GM18498 (cell line): ENCODE measurements at regions not wholly inside any gene's neighbourhood (a gene's known extent, or its start where the extent isn't known, plus 50 kb on each side); places are given as distances from the start of the nearest gene placed in this dataset.
"Not testable (repeated sequence)": the region's sequence is repeated elsewhere in the genome, so short reads cannot be mapped to it uniquely, and the experiment has no call there.

ENCODE experiments used
- ATAC-seq: cut with Tn5 transposase; IDR thresholded peaks from one replicate; pipeline ENCODE4 v1.9.1; 2021; ENCODE audit warnings: mild to moderate bottlenecking, moderate library complexity; ENCODE audit not compliant: unreplicated experiment

DNA sequence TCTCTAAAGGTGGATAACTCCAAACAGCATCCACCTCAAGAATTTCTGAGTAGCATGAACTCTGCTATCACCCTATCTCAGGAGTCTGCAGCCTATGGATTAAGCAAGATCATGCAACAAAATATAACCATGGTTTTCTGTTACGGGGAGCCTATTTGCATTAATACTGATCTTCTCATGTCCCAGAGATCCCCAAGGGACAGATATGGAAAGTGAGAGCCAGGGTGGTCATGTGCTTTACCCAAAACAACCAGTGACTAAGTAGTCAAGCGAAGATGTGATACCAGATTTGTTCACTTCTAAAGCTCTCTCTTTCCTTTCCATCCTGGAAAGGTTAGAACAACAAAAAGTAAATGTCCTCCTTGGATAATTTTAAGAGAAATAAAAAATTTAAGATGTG, 125.1 kb downstream of the PRRX1 start:
- no peak for ATAC-seq

DNA sequence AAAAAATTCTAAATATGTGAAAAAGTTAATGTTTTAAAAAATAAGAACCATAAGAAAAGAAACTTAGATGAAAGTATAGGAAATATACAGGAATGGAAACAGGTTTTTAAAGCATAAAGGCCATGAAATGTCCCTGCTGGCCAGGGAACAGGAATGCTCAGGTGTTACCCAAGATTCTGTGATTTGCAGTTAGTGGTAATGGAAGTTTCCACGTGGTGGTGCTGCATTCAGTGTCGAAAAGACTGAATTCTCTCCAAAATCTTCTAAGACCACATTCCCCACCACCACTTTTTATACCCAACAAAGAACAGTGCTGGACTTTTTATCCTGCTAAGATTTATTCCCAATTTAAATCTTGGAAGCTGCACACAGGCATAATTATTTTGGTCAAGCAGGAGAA, 126.2 kb downstream of the PRRX1 start:
- ATAC-seq = no peak

DNA sequence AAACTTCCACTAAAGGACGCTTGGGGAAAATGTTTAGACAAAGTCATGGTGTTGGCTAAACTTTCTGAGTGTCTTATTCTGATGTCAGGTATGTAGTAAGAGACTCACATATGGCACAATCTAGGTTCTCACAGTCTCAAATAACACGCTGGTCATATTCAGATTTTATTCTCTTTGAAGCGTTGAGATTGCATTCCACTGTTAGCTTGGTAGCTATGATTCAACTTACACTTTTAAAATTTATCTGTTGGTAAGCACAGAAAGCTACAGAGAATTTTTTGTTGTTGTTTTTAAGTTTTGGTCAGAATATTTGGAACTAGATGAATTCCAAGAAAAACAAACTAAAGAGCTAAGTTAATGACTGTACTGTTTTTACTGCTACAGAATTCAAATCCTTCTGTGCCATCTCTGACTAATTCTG, 126.7 kb downstream of the PRRX1 start:
- no peak for ATAC-seq

DNA sequence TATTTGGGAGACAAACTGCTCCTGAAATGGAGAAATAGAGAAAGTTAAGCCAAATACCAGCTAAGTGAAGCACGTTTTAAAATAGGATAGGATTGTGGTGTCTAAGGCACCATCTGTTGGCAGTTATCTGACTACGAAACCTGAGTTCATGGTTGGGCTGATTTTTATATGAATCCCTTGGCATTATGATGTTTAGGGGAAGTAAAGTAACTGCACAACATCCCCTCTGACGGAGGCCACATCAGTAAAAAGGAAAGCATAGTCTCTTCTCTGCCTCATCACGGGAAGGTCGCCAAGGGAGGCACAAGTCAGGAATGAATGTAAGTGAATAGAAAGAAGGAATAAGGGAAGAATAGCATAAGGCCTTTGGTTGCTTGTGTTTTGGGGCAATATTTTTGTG, 128.0 kb downstream of the PRRX1 start:
- no peak for ATAC-seq

DNA sequence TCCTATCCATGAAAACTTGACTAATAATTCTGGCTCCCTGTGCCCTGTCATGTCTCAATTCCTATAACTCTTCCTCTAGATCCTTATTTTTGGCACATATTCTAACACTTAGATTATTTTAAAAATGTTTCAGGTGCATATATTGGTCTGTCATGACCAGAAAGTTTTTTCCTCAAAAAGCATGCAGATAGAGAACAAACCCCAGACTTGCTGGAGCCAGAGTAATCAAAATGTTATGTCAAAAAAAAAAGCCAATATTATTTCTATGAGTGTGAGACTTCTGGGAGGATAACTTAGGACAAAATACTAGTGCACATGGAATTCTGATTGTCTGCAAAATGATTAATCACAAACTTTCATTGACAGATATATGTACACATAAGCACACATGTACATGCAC, 135.1 kb upstream of the MROH9 start:
- ATAC-seq = no peak

DNA sequence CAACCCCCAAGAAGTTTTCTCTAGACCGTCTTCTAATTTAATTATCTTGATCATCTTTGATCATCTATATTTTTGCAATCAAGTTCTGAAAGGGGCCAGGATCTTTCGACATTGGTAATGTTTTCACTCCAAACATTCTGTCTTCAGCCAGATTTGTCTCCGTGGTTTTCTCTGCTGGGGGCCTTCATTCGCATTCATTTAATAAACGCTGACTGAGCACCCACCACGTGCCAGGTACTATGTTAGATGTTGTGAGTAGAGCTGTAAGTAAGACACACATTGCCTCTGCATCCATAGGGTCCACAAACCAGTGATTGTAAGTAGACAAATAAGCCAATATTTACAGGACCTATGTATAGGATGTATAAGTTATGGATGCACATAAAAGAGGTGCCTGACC, 134.5 kb upstream of the MROH9 start:
- ATAC-seq = no peak

DNA sequence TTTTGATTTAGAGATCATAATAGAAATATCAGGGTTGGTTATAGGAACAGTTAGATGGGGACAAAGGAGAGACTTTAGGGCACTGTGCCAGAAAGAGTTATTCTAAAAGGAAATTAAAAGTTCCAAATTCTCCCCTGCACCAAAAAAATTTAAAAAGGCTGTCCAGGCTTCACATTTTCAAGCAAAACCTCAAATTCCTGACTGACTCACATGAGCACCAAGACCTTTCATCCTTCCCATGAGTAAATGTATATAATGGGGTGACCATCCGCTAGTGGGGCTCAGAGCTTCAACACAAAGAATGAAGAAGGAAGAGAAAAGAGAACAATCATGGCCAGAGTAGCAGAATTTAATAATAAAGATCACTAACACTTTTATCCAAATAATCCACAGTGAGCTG, 131.6 kb upstream of the MROH9 start:
- no peak for ATAC-seq

DNA sequence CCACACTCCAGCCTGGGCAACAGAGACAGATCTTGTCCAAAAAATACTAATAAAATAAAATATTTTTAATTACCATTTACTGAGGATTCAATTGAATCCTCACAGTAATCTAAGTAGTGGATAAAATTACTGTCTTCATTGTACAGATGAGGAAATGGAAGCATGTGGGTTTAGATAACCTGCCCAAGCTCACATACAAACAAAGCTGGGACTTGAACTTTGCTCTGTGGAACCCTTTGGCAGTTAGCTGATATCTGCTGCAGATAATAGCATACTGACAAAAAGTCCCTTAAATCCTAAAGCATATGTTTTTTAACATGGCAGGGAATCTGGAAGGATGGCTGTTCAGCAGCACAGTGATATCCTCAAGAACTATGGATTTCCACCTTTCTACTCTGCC, 130.9 kb upstream of the MROH9 start:
- no peak for ATAC-seq

DNA sequence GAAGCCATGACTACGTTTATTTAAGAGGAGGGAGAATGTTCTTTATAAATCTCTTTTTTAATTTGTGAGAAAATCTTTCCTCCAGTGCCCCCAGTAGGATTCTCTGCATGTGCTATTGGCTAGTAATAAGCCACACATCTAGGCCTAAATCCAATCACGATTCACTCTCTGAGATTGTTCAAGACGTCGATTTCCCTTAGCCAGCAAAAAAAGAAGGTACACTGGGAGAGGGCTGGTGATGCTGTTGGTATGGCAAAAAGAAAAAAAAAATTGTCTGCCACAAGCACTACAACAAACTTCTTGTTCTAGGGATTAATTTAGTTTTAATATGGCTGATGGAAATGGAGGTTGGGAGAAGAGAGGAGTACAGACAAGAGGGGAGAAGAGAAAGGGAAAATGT, 130.5 kb upstream of the MROH9 start:
- ATAC-seq = no peak

DNA sequence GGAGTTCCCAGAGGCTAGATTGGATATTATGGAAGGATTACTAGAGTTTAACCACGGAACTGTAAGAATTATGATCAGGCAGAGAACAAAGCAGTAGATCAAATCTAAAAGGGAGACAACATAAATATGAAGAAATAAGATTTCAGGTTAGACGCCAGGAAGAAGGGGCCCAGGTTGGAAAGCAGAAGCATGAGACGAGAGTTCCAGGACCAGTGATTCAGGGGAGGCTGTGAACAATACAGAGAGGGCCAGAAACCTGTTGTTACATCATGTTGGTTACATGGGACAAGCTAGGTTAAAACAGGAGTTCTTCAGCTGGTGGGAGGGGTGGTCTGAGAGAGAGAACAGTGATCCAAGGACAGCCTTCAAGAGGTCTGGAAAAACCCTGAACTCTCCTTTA, 128.4 kb upstream of the MROH9 start:
- no peak for ATAC-seq

DNA sequence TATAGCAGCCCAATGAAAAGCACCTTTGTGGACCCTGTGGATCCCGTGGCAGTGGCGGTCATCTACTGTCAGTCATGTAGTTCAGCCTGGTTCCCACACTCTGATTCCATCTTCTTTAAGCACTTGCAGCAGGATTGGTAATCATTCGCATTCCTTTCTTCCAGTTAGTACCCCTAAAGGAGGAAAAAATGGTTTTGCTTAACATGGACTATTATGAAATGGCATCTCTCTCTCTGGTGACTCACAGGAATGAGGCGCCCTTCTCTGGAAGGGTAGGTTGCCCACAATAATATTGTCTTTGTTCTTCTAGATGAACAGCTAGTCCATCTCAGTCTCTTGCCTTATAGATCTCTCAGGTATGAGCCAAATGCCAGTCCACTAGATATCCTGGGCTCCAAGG, 127.9 kb upstream of the MROH9 start:
- ATAC-seq = no peak

DNA sequence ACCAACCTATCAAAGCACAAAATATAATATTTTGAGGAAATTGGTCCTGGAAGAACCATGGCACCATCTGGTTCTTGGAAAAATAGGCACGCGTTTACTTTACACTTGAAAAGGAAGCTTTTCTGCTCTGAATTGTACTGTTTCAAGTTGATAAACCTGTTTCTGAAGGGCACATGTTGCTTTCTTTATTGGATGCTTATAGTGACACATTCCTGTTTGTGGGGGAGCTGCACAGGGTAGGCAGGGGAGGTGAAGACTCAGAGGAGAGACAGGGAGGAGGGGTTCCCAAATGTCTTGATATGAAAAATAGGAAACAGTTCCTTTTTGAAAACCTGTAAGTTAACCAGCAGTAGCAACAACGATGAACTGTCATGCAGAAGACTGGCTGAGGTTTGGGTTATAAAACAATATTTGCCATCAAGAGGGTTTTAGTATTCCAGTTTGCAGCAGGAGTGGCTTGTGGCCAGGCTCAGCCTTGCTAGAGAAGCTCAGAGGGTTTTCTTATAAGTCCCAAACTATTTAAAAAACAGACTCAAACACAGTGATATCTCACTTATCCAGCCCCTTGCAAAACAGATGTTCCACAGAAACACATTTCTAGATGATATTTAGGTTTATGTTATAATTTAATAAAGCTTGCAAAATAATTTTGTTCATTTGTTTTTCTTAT, 127.0 kb upstream of the MROH9 start:
- ATAC-seq = no peak

DNA sequence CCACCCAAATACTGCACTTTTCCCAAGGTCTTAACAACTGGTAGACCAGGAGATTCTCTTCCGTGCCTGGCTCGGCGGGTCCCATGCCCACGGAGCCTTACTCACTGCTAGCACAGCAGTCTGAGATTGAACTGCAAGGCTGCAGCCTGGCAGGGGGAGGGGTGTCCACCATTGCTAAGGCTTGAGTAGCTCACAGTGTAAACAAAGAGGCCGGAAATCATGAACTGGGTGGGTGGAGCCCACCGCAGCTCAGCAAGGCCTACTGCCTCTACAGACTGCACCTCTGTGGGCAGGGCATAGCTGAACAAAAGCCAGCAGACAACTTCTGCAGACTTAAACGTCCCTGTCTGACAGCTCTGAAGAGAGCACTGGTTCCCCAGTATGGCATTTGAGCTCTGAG, 124.3 kb upstream of the MROH9 start:
- not testable (repeated sequence) for ATAC-seq

DNA sequence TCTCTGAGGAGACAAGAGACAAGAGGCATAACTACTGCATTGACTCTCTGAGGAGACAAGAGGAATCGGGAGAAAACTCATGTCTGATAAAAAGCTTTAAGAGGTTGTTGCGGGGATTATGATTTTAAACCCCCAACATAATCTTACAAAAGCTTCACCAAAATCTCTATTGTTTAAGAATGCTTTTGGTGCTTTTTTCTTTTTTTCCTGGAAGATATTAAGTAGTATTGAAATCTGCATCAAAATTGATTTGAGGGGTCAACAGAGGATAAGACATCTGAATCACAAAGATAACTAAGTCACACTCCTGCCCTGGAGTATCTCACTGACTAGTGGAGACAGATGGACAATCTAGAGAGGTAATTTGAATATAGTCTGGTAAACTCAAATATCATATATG, 115.6 kb upstream of the MROH9 start:
- ATAC-seq = no peak

DNA sequence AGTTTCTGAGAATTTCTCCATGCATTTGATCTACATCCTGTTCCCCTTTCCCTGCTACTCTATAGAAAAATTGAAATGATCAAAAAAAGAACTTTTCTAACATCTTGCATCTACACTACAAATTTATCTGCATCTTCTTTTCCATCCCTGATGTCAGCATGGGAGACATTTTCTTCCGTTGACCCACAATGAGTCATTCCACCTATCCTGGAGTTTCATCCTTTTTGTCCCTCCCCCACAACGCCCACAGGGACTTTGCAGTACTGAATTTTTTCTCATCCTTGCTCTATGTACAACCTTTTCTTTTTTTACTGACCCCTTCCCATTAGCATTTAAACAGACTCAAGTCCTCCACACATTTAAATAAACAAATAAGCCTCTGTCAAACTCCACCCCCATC, 112.2 kb upstream of the MROH9 start:
- ATAC-seq = no peak

DNA sequence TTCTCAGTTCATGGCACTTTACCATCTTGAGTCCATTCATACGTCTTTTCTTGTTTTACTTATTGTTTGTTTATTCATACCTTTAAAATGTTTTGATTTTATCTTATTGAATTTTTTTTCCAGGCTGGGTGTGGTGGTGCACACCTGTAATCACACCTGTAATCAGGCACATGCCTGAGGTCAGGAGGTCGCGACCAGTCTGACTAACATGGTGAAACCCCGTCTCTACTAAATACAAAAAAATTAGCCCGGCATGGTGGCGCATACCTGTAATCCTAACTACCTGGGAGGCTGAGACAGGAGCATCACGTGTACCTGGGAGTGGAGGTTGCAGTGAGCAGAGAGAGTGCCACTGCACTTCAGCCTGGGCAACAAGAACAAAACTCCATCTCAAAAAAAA, 104.1 kb upstream of the MROH9 start:
- no peak for ATAC-seq

DNA sequence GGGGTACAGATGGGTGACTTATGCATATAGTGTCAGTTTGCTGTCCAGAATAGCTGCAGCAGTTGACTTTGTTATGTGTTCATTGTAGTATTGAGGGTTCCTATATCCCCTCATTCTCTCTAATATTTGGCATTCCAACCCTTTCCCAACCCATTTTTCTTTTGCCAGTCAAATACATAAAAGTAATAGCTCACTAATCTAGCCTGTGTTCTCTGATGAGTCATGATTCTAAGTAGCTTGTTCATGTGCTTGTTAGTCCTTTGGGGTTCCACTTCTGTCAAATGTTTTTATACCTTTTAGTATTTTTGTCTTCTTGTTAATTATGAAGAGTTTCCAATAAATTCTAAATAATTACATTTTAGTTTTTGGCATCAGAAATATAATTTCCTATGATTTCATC, 99.2 kb upstream of the MROH9 start:
- ATAC-seq = no peak

DNA sequence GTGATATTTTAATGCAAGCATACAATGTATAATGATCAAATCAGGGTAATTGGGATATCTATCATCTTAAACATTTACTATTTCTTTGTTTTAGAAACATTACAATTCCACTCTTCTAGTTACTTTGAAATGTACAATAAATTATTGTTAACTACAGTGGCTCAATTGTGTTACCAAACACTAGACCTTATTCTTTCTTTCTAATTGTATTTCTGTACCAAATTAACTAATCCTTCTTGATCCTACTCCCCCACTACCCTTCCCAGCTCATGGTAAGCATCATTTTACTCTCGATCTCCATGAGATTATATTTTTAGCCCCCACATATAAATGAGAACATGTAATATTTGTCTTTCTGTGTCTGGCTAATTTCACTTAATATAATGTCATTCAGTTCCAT, 95.0 kb upstream of the MROH9 start:
- no peak for ATAC-seq

DNA sequence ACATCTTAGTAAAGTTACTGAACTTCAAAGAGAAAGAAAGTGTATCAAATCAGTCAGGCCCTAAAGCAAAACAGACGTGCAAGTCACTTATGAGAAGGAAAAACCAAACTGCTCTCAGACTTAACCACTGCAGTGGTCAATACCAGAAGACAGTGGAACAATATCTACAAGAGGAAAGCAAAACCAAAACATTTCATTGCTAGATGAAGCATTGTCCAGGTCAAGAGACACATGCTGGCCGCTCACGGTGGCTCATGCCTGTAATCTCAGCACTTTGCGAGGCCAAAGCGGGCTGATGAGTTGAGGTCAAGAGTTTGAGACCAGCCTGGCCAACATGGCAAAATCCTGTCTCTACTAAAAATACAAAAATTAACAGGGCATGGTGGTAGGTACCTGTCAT, 82.0 kb upstream of the MROH9 start:
- ATAC-seq = peak; percentile 91

DNA sequence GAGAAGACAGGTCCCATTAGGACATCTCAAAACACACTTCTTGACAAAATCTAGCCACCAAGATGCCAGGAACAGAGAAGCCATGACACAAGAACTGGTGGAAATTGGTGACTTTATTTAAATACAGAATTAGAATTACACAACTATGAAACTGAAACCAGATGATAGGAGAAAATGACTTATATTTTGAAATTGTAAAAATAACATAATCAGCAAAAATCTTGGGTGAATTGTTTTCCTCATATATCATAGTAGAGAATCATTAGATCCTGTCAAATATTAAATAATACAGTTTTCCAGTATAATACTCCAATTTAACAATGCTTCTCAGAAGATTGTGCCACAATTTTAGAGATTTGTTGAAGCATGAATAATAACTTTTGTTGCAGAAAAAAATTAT, 81.5 kb upstream of the MROH9 start:
- ATAC-seq = peak; percentile 6

DNA sequence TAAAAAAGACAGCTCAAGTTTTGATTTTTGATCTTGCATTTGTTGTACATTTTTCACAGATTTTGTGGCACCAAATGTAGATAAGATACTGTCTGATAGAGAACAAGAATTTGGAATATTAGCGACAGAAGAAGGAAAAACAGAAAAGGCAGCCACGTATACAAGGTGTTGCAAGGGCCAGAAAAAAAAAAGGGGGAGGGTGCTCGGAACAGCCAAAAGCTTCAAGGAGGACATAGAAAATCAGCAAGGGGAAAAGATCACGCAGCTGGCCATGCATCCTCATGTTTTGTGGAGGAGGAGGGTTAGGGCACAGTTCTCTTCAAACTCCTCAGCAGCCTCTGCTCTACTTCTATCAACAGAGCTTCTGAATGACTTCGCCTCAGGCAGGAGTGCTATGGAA, 80.7 kb upstream of the MROH9 start:
- ATAC-seq = no peak

DNA sequence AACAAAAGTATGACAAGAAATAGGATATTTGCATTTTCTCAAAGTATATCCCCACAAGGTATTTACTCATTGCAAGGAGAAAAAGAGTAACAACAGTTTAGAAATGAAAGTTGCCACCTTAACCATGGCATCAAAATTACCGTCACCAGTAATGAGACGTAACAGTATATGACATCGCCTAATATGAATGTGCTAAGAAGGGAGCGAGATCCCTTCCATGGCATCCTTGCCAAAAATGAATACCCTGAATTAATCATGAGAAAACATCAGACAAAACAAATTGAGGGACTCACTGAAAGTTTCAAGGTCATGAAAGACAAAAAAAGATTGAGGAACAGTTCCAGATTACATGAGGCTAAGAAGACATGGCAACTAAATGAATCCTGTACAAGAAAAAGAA, 78.9 kb upstream of the MROH9 start:
- no peak for ATAC-seq

DNA sequence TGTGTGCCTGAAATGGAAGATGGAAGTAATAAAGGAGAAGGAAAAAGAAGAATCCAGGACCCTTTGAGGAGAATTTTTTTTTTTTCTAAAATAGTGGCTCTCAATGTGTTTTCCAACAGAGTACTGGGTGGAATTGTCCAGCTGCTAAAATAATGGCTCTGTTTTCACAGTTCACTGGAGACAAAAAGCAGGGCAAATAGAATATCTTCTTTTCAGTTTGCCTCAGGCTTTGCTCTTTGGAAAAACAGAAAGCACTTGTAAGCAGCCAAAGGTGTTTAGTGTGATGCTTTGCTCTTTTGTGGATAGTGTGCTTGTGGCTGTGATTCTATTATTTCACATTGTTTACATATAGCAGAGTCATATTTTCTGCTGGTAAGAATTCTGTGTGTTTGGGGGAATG, 77.4 kb upstream of the MROH9 start:
- no peak for ATAC-seq

DNA sequence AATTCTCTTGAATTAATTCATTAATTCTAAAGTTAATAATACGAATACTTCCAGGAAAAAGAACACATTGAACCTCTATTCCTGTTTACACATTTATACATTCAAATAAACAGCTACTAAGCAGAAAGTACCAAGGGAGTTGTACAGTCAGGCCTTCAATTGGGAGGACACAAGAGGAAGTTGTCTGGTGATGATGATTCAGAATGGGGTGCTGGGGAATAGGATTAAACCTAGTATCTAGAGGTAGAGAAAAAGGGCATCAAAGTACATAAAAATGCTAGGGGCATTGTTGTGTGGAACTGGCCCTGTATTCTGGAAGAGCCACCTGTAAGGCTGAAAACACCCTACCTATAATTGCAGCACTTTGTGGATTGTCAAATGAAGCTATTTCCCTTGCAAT, 71.7 kb upstream of the MROH9 start:
- no peak for ATAC-seq
